IMR-90 (cell line): ENCODE measurements at regions not wholly inside any gene's neighbourhood (a gene's known extent, or its start where the extent isn't known, plus 50 kb on each side); places are given as distances from the start of the nearest gene placed in this dataset.

ENCODE experiments used
- ATAC-seq: fragments of 200-7000 bp; cut with Tn5 transposase; 2 replicates; pipeline ENCODE4 v1.9.1; 2020; ENCODE audit warnings: low read depth, mild to moderate bottlenecking, moderate library complexity
- BruUV-seq: library from RNA; stranded (reverse); fragments of 400-500 nt; replicated peaks from 2 replicates; lab custom pipeline; 2021; lab: Mats Ljungman, UMichigan
- CTCF ChIA-PET: fragments of 300-600 bp; formaldehyde crosslinking; extraction: SDS; loops from one replicate; lab custom pipeline; 2021; ENCODE audit warnings: antibody characterized with exemption; lab: Yijun Ruan, JAX
- POLR2A ChIA-PET: fragments of 300-600 bp; sonication (Branson Sonifier 250); formaldehyde crosslinking; loops from one replicate; lab custom pipeline; 2022; ENCODE audit warnings: antibody characterized with exemption; ENCODE audit not compliant: unreplicated experiment; lab: Charles Lee
- DNase-seq: peaks from one replicate; pipeline ENCODE4 v3.0.0; 2013
- H2AFZ ChIP-seq: replicated peaks from 2 replicates; pipeline ENCODE3; 2013; ENCODE audit warnings: low read length, mild to moderate bottlenecking; ENCODE audit not compliant: poor library complexity
- H2AK5ac ChIP-seq: 2 replicates; pipeline ENCODE4 v1.6.1; 2013; ENCODE audit warnings: low read depth, low read length, inconsistent platforms
- H2AK9ac ChIP-seq: replicated peaks from 2 replicates; pipeline ENCODE3; 2013; ENCODE audit warnings: mild to moderate bottlenecking, low read depth, low read length, moderate library complexity; ENCODE audit not compliant: poor library complexity
- H2BK120ac ChIP-seq: 2 replicates; pipeline ENCODE4 v1.6.1; 2013; ENCODE audit warnings: low read depth, low read length, inconsistent platforms
- H2BK15ac ChIP-seq: 3 replicates; pipeline ENCODE4 v1.6.1; 2013; ENCODE audit warnings: low read depth, low read length, inconsistent platforms
- H2BK20ac ChIP-seq: 2 replicates; pipeline ENCODE4 v1.6.1; 2013; ENCODE audit warnings: low read depth, mild to moderate bottlenecking, inconsistent platforms, low read length, moderate library complexity
- H2BK5ac ChIP-seq: 2 replicates; pipeline ENCODE4 v1.6.1; 2013; ENCODE audit warnings: mild to moderate bottlenecking, low read depth, low read length, inconsistent platforms; ENCODE audit not compliant: poor library complexity, severe bottlenecking
- H3K14ac ChIP-seq: replicated peaks from 2 replicates; pipeline ENCODE4 v1.6.1; 2013; ENCODE audit warnings: low read depth, low read length, inconsistent platforms
- H3K18ac ChIP-seq: 2 replicates; pipeline ENCODE4 v1.6.1; 2013; ENCODE audit warnings: low read depth, low read length, control low read depth
- H3K23ac ChIP-seq: 2 replicates; pipeline ENCODE4 v1.6.1; 2013; ENCODE audit warnings: low read depth, low read length, inconsistent platforms
- H3K27ac ChIP-seq: 2 replicates; pipeline ENCODE4 v1.5.1; 2013; ENCODE audit warnings: mild to moderate bottlenecking, control low read depth, low read length; ENCODE audit not compliant: insufficient read depth
- H3K27me3 ChIP-seq: 2 replicates; pipeline ENCODE4 v1.6.1; 2013; ENCODE audit warnings: low read length; ENCODE audit not compliant: control insufficient read depth, insufficient read depth
- H3K36me3 ChIP-seq: 2 replicates; pipeline ENCODE4 v1.6.1; 2013; ENCODE audit warnings: low read length, mixed read lengths; ENCODE audit not compliant: control insufficient read depth, insufficient read depth
- H3K4ac ChIP-seq: 2 replicates; pipeline ENCODE4 v1.6.1; 2013; ENCODE audit warnings: low read depth, low read length, inconsistent platforms
- H3K4me1 ChIP-seq: 2 replicates; pipeline ENCODE4 v1.6.1; 2013; ENCODE audit warnings: low read length, mixed read lengths; ENCODE audit not compliant: control insufficient read depth, insufficient read depth
- H3K4me2 ChIP-seq: 2 replicates; pipeline ENCODE4 v1.6.1; 2013; ENCODE audit warnings: low read depth, mild to moderate bottlenecking, control low read depth, low read length, moderate library complexity
- H3K4me3 ChIP-seq: 2 replicates; pipeline ENCODE4 v1.5.1; 2013; ENCODE audit warnings: low read depth, mild to moderate bottlenecking, control low read depth, low read length, moderate library complexity; ENCODE audit not compliant: insufficient read depth
- H3K56ac ChIP-seq: 2 replicates; pipeline ENCODE4 v1.6.1; 2013; ENCODE audit warnings: low read length, inconsistent platforms; ENCODE audit not compliant: insufficient read depth; ENCODE audit errors: extremely low read depth
- H3K79me1 ChIP-seq, 2 experiments: 2 replicates each; pipeline ENCODE4 v1.6.1; 2013; ENCODE audit warnings: low read length in 2 of 2, inconsistent platforms in 1 of 2, low read depth in 1 of 2
- H3K9ac ChIP-seq: 2 replicates; pipeline ENCODE4 v1.6.1; 2013; ENCODE audit warnings: low read depth, low read length, control low read depth
- H3K9me1 ChIP-seq: 2 replicates; pipeline ENCODE4 v1.6.1; 2013; ENCODE audit warnings: low read length, inconsistent platforms; ENCODE audit not compliant: insufficient read depth
- H3K9me3 ChIP-seq: 2 replicates; pipeline ENCODE4 v1.6.1; 2013; ENCODE audit warnings: low read length; ENCODE audit not compliant: control insufficient read depth, insufficient read depth
- H4K20me1 ChIP-seq: 2 replicates; pipeline ENCODE4 v1.6.1; 2013; ENCODE audit warnings: low read length, inconsistent platforms; ENCODE audit not compliant: insufficient read depth
- H4K5ac ChIP-seq: 2 replicates; pipeline ENCODE4 v1.6.1; 2013; ENCODE audit warnings: mild to moderate bottlenecking, low read depth, low read length, control low read depth
- H4K8ac ChIP-seq, 2 experiments: 2 replicates each; pipeline ENCODE4 v1.6.1; 2013; ENCODE audit warnings: low read depth in 2 of 2, low read length in 2 of 2, control low read depth in 1 of 2, inconsistent platforms in 1 of 2
- H4K91ac ChIP-seq: 2 replicates; pipeline ENCODE4 v1.6.1; 2013; ENCODE audit warnings: low read depth, low read length, inconsistent platforms; ENCODE audit not compliant: insufficient read depth
- CEBPB ChIP-seq: IDR thresholded peaks from 2 replicates; pipeline ENCODE4 v1.6.1; 2012; ENCODE audit warnings: low read depth, low read length, improper control_type of control experiment
- CHD1 ChIP-seq: IDR thresholded peaks from 2 replicates; pipeline ENCODE4 v1.6.1; 2012; ENCODE audit warnings: low read depth, low read length, improper control_type of control experiment
- FOS ChIP-seq: fragments of 150-350 bp; IDR thresholded peaks from 2 replicates; pipeline ENCODE4 v1.6.1; 2016; ENCODE audit warnings: low read depth, low read length
- MAFK ChIP-seq: IDR thresholded peaks from 2 replicates; pipeline ENCODE4 v1.6.1; 2012; ENCODE audit warnings: low read depth, low read length, improper control_type of control experiment
- MAZ ChIP-seq: IDR thresholded peaks from 2 replicates; pipeline ENCODE4 v1.6.1; 2012; ENCODE audit warnings: low read depth, mild to moderate bottlenecking, low read length, improper control_type of control experiment, moderate library complexity, borderline replicate concordance
- MXI1 ChIP-seq: IDR thresholded peaks from 2 replicates; pipeline ENCODE4 v1.6.1; 2012; ENCODE audit warnings: low read depth, mild to moderate bottlenecking, low read length, moderate library complexity, borderline replicate concordance
- NFE2L2 ChIP-seq: fragments of 150-350 bp; IDR thresholded peaks from 2 replicates; pipeline ENCODE4 v1.6.1; 2016; ENCODE audit warnings: low read depth, mild to moderate bottlenecking, low read length
- POLR2A ChIP-seq: IDR thresholded peaks from 2 replicates; pipeline ENCODE4 v1.6.1; 2012; ENCODE audit warnings: mild to moderate bottlenecking, low read depth, low read length
- RAD21 ChIP-seq: IDR thresholded peaks from 2 replicates; pipeline ENCODE4 v1.6.1; 2012; ENCODE audit warnings: low read length, improper control_type of control experiment
- RCOR1 ChIP-seq: IDR thresholded peaks from 2 replicates; pipeline ENCODE4 v1.6.1; 2012; ENCODE audit warnings: mild to moderate bottlenecking, low read length, improper control_type of control experiment; ENCODE audit not compliant: insufficient replicate concordance
- RFX5 ChIP-seq: IDR thresholded peaks from 2 replicates; pipeline ENCODE4 v1.8.0; 2012; ENCODE audit warnings: low read depth, mild to moderate bottlenecking, low read length, moderate library complexity
- SMC3 ChIP-seq: fragments of 150-350 bp; IDR thresholded peaks from 2 replicates; pipeline ENCODE4 v1.6.1; 2016; ENCODE audit warnings: low read depth, mild to moderate bottlenecking, antibody characterized with exemption, low read length, moderate library complexity
- WGBS, 2 experiments: methylation state at CpG; one replicate each; pipeline versions ENCODE4 v1.1.5 to v1.1.7; 2013; ENCODE audit warnings: missing lambda C conversion rate in 2 of 2; ENCODE audit not compliant: insufficient read length in 1 of 2; ENCODE audit errors: extremely low coverage in 2 of 2; 5-methylcytosine and 5-hydroxymethylcytosine counted together
- dilution Hi-C: fragments of 300-500 bp; cut with HindIII; formaldehyde crosslinking; loops from one replicate; pipeline ENCODE4 v1.14.3; 2018; ENCODE audit warnings: low sequenced_read_pairs; ENCODE audit not compliant: unreplicated experiment
- in situ Hi-C: fragments of 300-500 bp; cut with MboI; formaldehyde crosslinking; loops from 3 replicates; pipeline ENCODE4 v1.14.3; 2019; ENCODE audit warnings: low sequenced_read_pairs, inconsistent platforms, mixed read lengths
- intact Hi-C: fragments of 100-400 bp; cut with micrococcal nuclease; formaldehyde crosslinking; loops from 2 replicates; pipeline ENCODE4 v1.10.0; 2022
- TF ChIP-seq, protein P1 (sequence below): conservative IDR thresholded peaks from 2 replicates; pipeline ENCODE4 v1.5.1; 2012; ENCODE audit warnings: mild to moderate bottlenecking, low read depth, low read length, improper control_type of control experiment
- TF ChIP-seq, protein P2 (sequence below): fragments of 150-350 bp; IDR thresholded peaks from 2 replicates; pipeline ENCODE4 v1.6.1; 2016; ENCODE audit warnings: low read depth, mild to moderate bottlenecking, low read length, moderate library complexity, borderline replicate concordance
- TF ChIP-seq, protein P3 (sequence below): fragments of 150-350 bp; IDR thresholded peaks from 2 replicates; pipeline ENCODE4 v1.6.1; 2017; ENCODE audit warnings: mild to moderate bottlenecking, antibody characterized with exemption, low read length, low read depth

DNA sequence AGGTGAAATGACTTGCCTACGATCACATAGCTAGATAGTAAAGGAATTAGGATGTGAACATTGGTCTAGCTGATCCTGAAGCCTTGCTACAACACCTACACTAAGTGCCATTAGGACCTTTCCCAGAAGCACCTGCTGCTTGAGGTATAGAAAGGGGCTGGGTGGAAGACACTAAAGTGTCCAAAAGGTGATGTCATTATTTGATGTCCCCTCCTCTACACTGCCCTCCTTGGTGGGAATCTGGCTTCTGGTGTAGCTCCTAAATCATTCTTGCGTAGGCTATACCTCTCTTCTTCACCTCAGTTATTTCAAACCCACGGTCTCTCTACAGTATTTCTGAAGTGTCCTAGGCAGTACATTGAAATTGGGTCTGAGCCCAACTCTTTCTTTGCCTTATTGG, 132.5 kb upstream of the FGGY start:
- Histone ChIP-seq H3K56ac (no peak overlapping the region), H2AK5ac (no peak overlapping the region; the same call in 1 of the 2 replicates), H3K4me1 (no peaks in the 10 kb centered on the region), H4K5ac (no peak overlapping the region), H2BK20ac (no peak overlapping the region), H2AFZ (no peak overlapping the region), H3K4me2 (no peak overlapping the region), H3K18ac (no peak overlapping the region), H4K91ac (no peak overlapping the region), H3K27ac (no peak overlapping the region), H2BK120ac (no peak overlapping the region), H3K9me3 (no peaks in the 10 kb centered on the region), H3K14ac (no peak overlapping the region), H4K8ac (no peak overlapping the region), H2BK5ac (no peak overlapping the region), H3K23ac (no peak overlapping the region), H3K27me3 (no peaks in the 10 kb centered on the region), H3K79me1 (no peaks in the 10 kb centered on the region), H3K9ac (no peak overlapping the region), H3K4ac (no peak overlapping the region), H3K36me3 (no peaks in the 10 kb centered on the region), H2BK15ac (no peak overlapping the region), H3K4me3 (no peak overlapping the region), H3K9me1 (no peaks in the 10 kb centered on the region), H2AK9ac (no peak overlapping the region), H4K20me1 (no peaks in the 10 kb centered on the region)
- DNase-seq = no peak
- CTCF ChIA-PET = no interaction called here
- ATAC-seq = no peak
- TF ChIP-seq, protein P1, sequence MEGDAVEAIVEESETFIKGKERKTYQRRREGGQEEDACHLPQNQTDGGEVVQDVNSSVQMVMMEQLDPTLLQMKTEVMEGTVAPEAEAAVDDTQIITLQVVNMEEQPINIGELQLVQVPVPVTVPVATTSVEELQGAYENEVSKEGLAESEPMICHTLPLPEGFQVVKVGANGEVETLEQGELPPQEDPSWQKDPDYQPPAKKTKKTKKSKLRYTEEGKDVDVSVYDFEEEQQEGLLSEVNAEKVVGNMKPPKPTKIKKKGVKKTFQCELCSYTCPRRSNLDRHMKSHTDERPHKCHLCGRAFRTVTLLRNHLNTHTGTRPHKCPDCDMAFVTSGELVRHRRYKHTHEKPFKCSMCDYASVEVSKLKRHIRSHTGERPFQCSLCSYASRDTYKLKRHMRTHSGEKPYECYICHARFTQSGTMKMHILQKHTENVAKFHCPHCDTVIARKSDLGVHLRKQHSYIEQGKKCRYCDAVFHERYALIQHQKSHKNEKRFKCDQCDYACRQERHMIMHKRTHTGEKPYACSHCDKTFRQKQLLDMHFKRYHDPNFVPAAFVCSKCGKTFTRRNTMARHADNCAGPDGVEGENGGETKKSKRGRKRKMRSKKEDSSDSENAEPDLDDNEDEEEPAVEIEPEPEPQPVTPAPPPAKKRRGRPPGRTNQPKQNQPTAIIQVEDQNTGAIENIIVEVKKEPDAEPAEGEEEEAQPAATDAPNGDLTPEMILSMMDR = no peak
- TF ChIP-seq, protein P2, sequence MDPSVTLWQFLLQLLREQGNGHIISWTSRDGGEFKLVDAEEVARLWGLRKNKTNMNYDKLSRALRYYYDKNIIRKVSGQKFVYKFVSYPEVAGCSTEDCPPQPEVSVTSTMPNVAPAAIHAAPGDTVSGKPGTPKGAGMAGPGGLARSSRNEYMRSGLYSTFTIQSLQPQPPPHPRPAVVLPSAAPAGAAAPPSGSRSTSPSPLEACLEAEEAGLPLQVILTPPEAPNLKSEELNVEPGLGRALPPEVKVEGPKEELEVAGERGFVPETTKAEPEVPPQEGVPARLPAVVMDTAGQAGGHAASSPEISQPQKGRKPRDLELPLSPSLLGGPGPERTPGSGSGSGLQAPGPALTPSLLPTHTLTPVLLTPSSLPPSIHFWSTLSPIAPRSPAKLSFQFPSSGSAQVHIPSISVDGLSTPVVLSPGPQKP = no peak
- TF ChIP-seq SMC3 = no peak
- TF ChIP-seq RCOR1 = no peak
- TF ChIP-seq NFE2L2 = no peak
- TF ChIP-seq FOS = no peak
- TF ChIP-seq MAFK = no peak
- no peak for TF ChIP-seq POLR2A
- no peak for TF ChIP-seq RFX5
- TF ChIP-seq CHD1 = no peak
- TF ChIP-seq, protein P3, sequence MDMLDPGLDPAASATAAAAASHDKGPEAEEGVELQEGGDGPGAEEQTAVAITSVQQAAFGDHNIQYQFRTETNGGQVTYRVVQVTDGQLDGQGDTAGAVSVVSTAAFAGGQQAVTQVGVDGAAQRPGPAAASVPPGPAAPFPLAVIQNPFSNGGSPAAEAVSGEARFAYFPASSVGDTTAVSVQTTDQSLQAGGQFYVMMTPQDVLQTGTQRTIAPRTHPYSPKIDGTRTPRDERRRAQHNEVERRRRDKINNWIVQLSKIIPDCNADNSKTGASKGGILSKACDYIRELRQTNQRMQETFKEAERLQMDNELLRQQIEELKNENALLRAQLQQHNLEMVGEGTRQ = no peak
- no peak for TF ChIP-seq MXI1
- no peak for TF ChIP-seq CEBPB
- no peak for TF ChIP-seq RAD21
- TF ChIP-seq MAZ = no peak
- in situ Hi-C loops = no loop called here
- dilution Hi-C loops = no loop called here
- intact Hi-C loops = no loop called here
- BruUV-seq = no TSS peak
- POLR2A ChIA-PET = no interaction called here
- WGBS, 2 experiments = no CpG with 5 or more reads among the region's 3 CpGs
